ENCODE measurements at regions not wholly inside any gene's neighbourhood (a gene's known extent, or its start where the extent isn't known, plus 50 kb on each side); places are given as distances from the start of the nearest gene placed in this dataset.

DNA sequence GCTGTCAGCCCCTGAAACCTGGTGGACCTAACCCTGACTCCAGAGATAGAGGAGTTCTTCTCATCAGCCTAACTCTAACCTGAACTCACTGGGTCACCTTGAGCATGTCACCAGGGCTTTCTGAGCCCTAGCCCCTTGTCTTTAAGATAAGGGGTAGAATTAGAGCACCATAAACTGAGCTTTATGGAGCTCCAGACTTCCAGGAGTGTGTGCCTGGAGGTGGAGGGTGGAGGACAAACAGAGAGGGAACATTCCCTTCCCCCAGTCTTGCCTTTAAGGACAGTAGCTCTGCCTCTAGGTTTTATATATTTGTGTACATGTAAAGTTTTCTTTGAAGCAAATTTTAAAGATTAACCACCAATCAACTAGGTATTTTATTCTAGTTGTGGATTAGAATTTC, 83.9 kb upstream of the PACRGL start:
- Histone ChIP-seq H3K79me2 (ENCODE audit: insufficient read depth, low read length) (no peaks in the 10 kb centered on the region), H3K27ac (ENCODE audit: low read depth, low read length, poor library complexity, severe bottlenecking) (no peak overlapping the region), H3F3A (ENCODE audit: insufficient read depth, low read length) (no peaks in the 10 kb centered on the region), H3K27me3 (ENCODE audit: insufficient read depth, low read length) (no peaks in the 10 kb centered on the region), H3K4me3 (ENCODE audit: low read depth, low read length, poor library complexity, severe bottlenecking) (no peak overlapping the region), H4K20me1 (ENCODE audit: insufficient read depth, low read length) (no peaks in the 10 kb centered on the region), H3K36me3 (ENCODE audit: insufficient read depth, low read length) (no peaks in the 10 kb centered on the region), H3K9me2 (ENCODE audit: low read depth, low read length) (no peaks in the 10 kb centered on the region), H3K4me2 (ENCODE audit: low read length) (no peak overlapping the region), H2AFZ (ENCODE audit: low read length) (no peak overlapping the region), H3K4me1 (ENCODE audit: insufficient read depth, low read length, severe bottlenecking) (no peaks in the 10 kb centered on the region), H3K9me3 (ENCODE audit: low read length) (no peaks in the 10 kb centered on the region), H3K9ac (ENCODE audit: low read length) (no peak overlapping the region)
- TF ChIP-seq EZH2 (IDR thresholded peaks at IDR 0.05; ENCODE audit: borderline replicate concordance, low read length), result no peak
- TF ChIP-seq, protein P1, sequence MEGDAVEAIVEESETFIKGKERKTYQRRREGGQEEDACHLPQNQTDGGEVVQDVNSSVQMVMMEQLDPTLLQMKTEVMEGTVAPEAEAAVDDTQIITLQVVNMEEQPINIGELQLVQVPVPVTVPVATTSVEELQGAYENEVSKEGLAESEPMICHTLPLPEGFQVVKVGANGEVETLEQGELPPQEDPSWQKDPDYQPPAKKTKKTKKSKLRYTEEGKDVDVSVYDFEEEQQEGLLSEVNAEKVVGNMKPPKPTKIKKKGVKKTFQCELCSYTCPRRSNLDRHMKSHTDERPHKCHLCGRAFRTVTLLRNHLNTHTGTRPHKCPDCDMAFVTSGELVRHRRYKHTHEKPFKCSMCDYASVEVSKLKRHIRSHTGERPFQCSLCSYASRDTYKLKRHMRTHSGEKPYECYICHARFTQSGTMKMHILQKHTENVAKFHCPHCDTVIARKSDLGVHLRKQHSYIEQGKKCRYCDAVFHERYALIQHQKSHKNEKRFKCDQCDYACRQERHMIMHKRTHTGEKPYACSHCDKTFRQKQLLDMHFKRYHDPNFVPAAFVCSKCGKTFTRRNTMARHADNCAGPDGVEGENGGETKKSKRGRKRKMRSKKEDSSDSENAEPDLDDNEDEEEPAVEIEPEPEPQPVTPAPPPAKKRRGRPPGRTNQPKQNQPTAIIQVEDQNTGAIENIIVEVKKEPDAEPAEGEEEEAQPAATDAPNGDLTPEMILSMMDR (IDR thresholded peaks at IDR 0.05; ENCODE audit: low read length), result no peak

DNA sequence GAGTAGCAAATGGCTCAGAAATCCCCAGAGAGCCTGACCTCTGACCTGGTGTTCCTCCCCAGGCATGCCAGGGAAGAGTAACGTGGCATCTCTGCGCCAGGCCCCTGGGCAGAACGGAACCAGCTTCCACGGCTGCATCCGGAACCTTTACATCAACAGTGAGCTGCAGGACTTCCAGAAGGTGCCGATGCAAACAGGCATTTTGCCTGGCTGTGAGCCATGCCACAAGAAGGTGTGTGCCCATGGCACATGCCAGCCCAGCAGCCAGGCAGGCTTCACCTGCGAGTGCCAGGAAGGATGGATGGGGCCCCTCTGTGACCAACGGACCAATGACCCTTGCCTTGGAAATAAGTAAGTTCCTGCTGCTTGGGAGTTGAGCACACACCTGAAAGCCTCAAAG, 83.4 kb upstream of the PACRGL start:
- Histone ChIP-seq H3K4me3 (ENCODE audit: low read depth, low read length, poor library complexity, severe bottlenecking) (no peak overlapping the region), H4K20me1 (ENCODE audit: insufficient read depth, low read length) (no peaks in the 10 kb centered on the region), H3K9ac (ENCODE audit: low read length) (no peak overlapping the region), H3K4me1 (ENCODE audit: insufficient read depth, low read length, severe bottlenecking) (no peaks in the 10 kb centered on the region), H3K79me2 (ENCODE audit: insufficient read depth, low read length) (no peaks in the 10 kb centered on the region), H3K27ac (ENCODE audit: low read depth, low read length, poor library complexity, severe bottlenecking) (no peak overlapping the region), H2AFZ (ENCODE audit: low read length) (no peak overlapping the region), H3K9me3 (ENCODE audit: low read length) (no peaks in the 10 kb centered on the region), H3K36me3 (ENCODE audit: insufficient read depth, low read length) (no peaks in the 10 kb centered on the region), H3K9me2 (ENCODE audit: low read depth, low read length) (no peaks in the 10 kb centered on the region), H3F3A (ENCODE audit: insufficient read depth, low read length) (no peaks in the 10 kb centered on the region), H3K4me2 (ENCODE audit: low read length) (no peak overlapping the region), H3K27me3 (ENCODE audit: insufficient read depth, low read length) (no peaks in the 10 kb centered on the region)
- TF ChIP-seq, protein P1 (IDR thresholded peaks at IDR 0.05; ENCODE audit: low read length), result no peak
- TF ChIP-seq EZH2 (IDR thresholded peaks at IDR 0.05; ENCODE audit: borderline replicate concordance, low read length), result no peak

DNA sequence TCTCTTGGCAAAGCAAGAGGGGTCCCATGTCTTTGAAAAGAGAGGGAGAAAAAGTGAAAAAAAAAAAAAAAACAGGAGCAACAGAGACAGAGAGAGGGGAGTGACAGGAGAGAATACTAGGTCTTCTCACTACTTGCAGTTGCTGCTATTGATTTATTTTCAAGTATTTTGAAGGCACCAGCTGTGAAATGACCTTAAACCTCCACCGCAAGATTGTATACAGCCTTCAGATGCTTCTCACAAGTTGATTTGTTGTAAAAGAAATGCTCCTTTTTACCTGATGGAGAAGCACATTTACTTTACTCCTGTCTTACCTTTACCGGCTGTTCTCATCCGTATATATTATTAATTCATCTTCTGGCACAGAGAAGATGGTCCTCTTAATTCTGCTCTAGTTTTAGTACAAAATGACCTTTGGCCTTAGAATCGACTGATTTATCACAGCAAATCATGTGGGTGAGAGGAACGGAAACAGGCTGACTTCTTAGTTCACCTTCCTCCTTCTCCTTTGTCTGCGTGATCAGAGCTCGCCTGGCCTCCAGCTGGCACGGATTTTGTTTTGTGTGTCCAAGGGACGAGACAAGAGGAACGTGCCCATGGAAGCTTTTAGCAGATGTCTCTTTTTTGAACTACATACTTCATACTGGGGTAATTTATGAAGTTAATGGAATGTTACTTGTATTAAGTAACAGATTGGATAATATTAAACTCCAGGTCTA, 82.4 kb upstream of the PACRGL start:
- H3K9ac ChIP-seq (ENCODE audit: low read length), result no peak overlapping the region
- TF ChIP-seq, protein P1 (IDR thresholded peaks at IDR 0.05; ENCODE audit: low read length), result no peak
- TF ChIP-seq EZH2 (IDR thresholded peaks at IDR 0.05; ENCODE audit: borderline replicate concordance, low read length), result no peak
- H3K27me3 ChIP-seq (ENCODE audit: insufficient read depth, low read length), result no peaks in the 10 kb centered on the region
- no peaks in the 10 kb centered on the region for H3K79me2 ChIP-seq (ENCODE audit: insufficient read depth, low read length)
- H3K4me1 ChIP-seq (ENCODE audit: insufficient read depth, low read length, severe bottlenecking), result no peaks in the 10 kb centered on the region
- no peaks in the 10 kb centered on the region for H3K9me3 ChIP-seq (ENCODE audit: low read length)
- no peaks in the 10 kb centered on the region for H3K9me2 ChIP-seq (ENCODE audit: low read depth, low read length)
- H3K27ac ChIP-seq (ENCODE audit: low read depth, low read length, poor library complexity, severe bottlenecking), result no peak overlapping the region
- H2AFZ ChIP-seq (ENCODE audit: low read length), result no peak overlapping the region
- H4K20me1 ChIP-seq (ENCODE audit: insufficient read depth, low read length), result no peaks in the 10 kb centered on the region
- H3F3A ChIP-seq (ENCODE audit: insufficient read depth, low read length), result no peaks in the 10 kb centered on the region
- H3K4me2 ChIP-seq (ENCODE audit: low read length), result no peak overlapping the region
- no peak overlapping the region for H3K4me3 ChIP-seq (ENCODE audit: low read depth, low read length, poor library complexity, severe bottlenecking)
- H3K36me3 ChIP-seq (ENCODE audit: insufficient read depth, low read length), result no peaks in the 10 kb centered on the region

Data from OCI-LY1 (cell line).